Breast epithelium (tissue), 4 donors: ENCODE measurements at regions not wholly inside any gene's neighbourhood (a gene's known extent, or its start where the extent isn't known, plus 50 kb on each side); places are given as distances from the start of the nearest gene placed in this dataset.

Experiments used
- DNase-seq, 2 donors: peaks; one replicate each; pipeline ENCODE4 v3.0.0-alpha.2; 2019; ENCODE audit warnings: low spot score in 2 of 2
- H3K27ac ChIP-seq, 2 donors: fragments of 200-600 bp; sonication (generic) in 1 of 2; one replicate each; pipeline ENCODE4 v1.5.1; 2016 to 2019; ENCODE audit warnings: mild to moderate bottlenecking in 1 of 2
- H3K27me3 ChIP-seq, 2 donors: fragments of 200-600 bp; sonication (generic) in 1 of 2; one replicate each; pipeline versions ENCODE4 v1.5.1 to v1.6.0; 2017 to 2019; ENCODE audit warnings: control low read depth in 1 of 2, mild to moderate bottlenecking in 1 of 2
- H3K36me3 ChIP-seq: fragments of 200-600 bp; one replicate; pipeline ENCODE4 v1.5.1; 2019
- H3K4me1 ChIP-seq, 2 donors: fragments of 200-600 bp; sonication (generic); one replicate each; pipeline ENCODE4 v1.5.1; 2016 to 2019; ENCODE audit warnings: control low read depth in 1 of 2
- H3K4me3 ChIP-seq, 3 donors: fragments of 200-600 bp; sonication (generic); 1 replicate in 2 of 3; 2 replicates in 1 of 3; pipeline ENCODE4 v1.5.1; 2016 to 2019; ENCODE audit warnings: mild to moderate bottlenecking in 3 of 3, moderate library complexity in 2 of 3
- H3K9me3 ChIP-seq, 2 donors: fragments of 200-600 bp; sonication (generic) in 1 of 2; one replicate each; pipeline ENCODE4 v1.5.1; 2016 to 2019; ENCODE audit warnings: control low read depth in 1 of 2
- CTCF ChIP-seq, 3 donors: fragments of 450-650 bp; IDR thresholded peaks; one replicate each; pipeline ENCODE4 v1.5.1; 2016 to 2017; ENCODE audit warnings: antibody characterized with exemption in 3 of 3, mild to moderate bottlenecking in 3 of 3, moderate library complexity in 3 of 3
- POLR2A ChIP-seq: fragments of 450-650 bp; IDR thresholded peaks from one replicate; pipeline ENCODE4 v1.6.1; 2016; ENCODE audit warnings: antibody characterized with exemption, mild to moderate bottlenecking, moderate library complexity
- POLR2AphosphoS5 ChIP-seq, 3 donors: sonication (generic); formaldehyde crosslinking; IDR thresholded peaks; one replicate each; pipeline ENCODE4 v1.6.1; 2017; ENCODE audit warnings: antibody characterized with exemption in 3 of 3
- intact Hi-C: fragments of 100-400 bp; cut with DNase I; formaldehyde crosslinking; loops from one replicate; pipeline ENCODE4 v1.15.1; 2023; ENCODE audit warnings: low total_unique reads

GRCh38 chr5:43852279-43852678 is 249.3 kb downstream of the NNT start:
- intact Hi-C loops, result no loop called here
- H3K27ac ChIP-seq, result no peak overlapping the region
- H3K9me3 ChIP-seq, result no peaks in the 10 kb centered on the region
- no peaks in the 10 kb centered on the region for H3K36me3 ChIP-seq
- H3K4me1 ChIP-seq, result no peaks in the 10 kb centered on the region
- no peak for DNase-seq
- H3K27me3 ChIP-seq, result no peaks in the 10 kb centered on the region
- H3K4me3 ChIP-seq, result no peak overlapping the region
- no peak for TF ChIP-seq POLR2AphosphoS5 (IDR thresholded peaks at IDR 0.05)
- no peak for TF ChIP-seq CTCF (IDR thresholded peaks at IDR 0.05)
- TF ChIP-seq POLR2A, result no peak

- no peak overlapping the region for H3K4me3 ChIP-seq
Observed at GRCh38 chr5:43851741-43852140, 248.8 kb downstream of the NNT start.

GRCh38 chr5:43840424-43841125 is 237.6 kb downstream of the NNT start:
- Histone ChIP-seq H3K4me3 (no peak overlapping the region), H3K4me1 (no peaks in the 10 kb centered on the region), H3K36me3 (no peaks in the 10 kb centered on the region), H3K9me3 (no peaks in the 10 kb centered on the region), H3K27ac (no peak overlapping the region), H3K27me3 (no peaks in the 10 kb centered on the region)
- DNase-seq, result no peak
- intact Hi-C loops, result no loop called here
- TF ChIP-seq POLR2AphosphoS5 (IDR thresholded peaks at IDR 0.05) (no peak), CTCF (IDR thresholded peaks at IDR 0.05) (no peak), POLR2A (no peak)

More at GRCh38 chr5:43851741-43852140, 248.8 kb downstream of the NNT start:
- H3K4me1 ChIP-seq, result no peaks in the 10 kb centered on the region
- H3K27ac ChIP-seq, result no peak overlapping the region
- intact Hi-C loops, result no loop called here
- no peak for DNase-seq
- TF ChIP-seq POLR2AphosphoS5 (IDR thresholded peaks at IDR 0.05), result no peak
- TF ChIP-seq CTCF (IDR thresholded peaks at IDR 0.05), result no peak
- no peak for TF ChIP-seq POLR2A
- H3K36me3 ChIP-seq, result no peaks in the 10 kb centered on the region
- no peaks in the 10 kb centered on the region for H3K9me3 ChIP-seq
- no peaks in the 10 kb centered on the region for H3K27me3 ChIP-seq

- Histone ChIP-seq H3K4me3 (no peak overlapping the region), H3K27me3 (no peaks in the 10 kb centered on the region), H3K4me1 (no peaks in the 10 kb centered on the region), H3K27ac (no peak overlapping the region), H3K36me3 (no peaks in the 10 kb centered on the region), H3K9me3 (no peaks in the 10 kb centered on the region)
- TF ChIP-seq CTCF (IDR thresholded peaks at IDR 0.05) (no peak), POLR2AphosphoS5 (IDR thresholded peaks at IDR 0.05) (no peak), POLR2A (no peak)
- no peak for DNase-seq
- intact Hi-C loops, result no loop called here
Observed at GRCh38 chr5:43839218-43839617, 236.2 kb downstream of the NNT start.

GRCh38 chr5:43837996-43838395 is 235.0 kb downstream of the NNT start:
- no peaks in the 10 kb centered on the region for H3K36me3 ChIP-seq
- no peak overlapping the region for H3K27ac ChIP-seq
- H3K4me1 ChIP-seq, result no peaks in the 10 kb centered on the region
- intact Hi-C loops, result no loop called here
- H3K27me3 ChIP-seq, result no peaks in the 10 kb centered on the region
- H3K9me3 ChIP-seq, result no peaks in the 10 kb centered on the region
- DNase-seq, result no peak
- no peak overlapping the region for H3K4me3 ChIP-seq
- no peak for TF ChIP-seq POLR2AphosphoS5 (IDR thresholded peaks at IDR 0.05)
- TF ChIP-seq CTCF (IDR thresholded peaks at IDR 0.05), result no peak
- no peak for TF ChIP-seq POLR2A
